SK-N-SH (cell line): ENCODE measurements at regions not wholly inside any gene's neighbourhood (a gene's known extent, or its start where the extent isn't known, plus 50 kb on each side); places are given as distances from the start of the nearest gene placed in this dataset.

Source experiments
- CTCF ChIA-PET: fragments of 300-600, 350-600 bp; formaldehyde crosslinking; extraction: SDS; loops from one replicate; lab custom pipeline; 2021; lab: Yijun Ruan, JAX
- POLR2A ChIA-PET: fragments of 350-600 bp; sonication (Branson Sonifier 250); formaldehyde crosslinking; extraction: SDS; loops from one replicate; lab custom pipeline; 2020; ENCODE audit warnings: antibody characterized with exemption, inconsistent platforms; lab: Yijun Ruan, JAX
- DNase-seq: peaks from one replicate; pipeline ENCODE4 v3.0.0; 2012
- H2AFZ ChIP-seq: fragments of 200-600 bp; sonication (generic); 2 replicates; pipeline ENCODE4 v1.8.1; 2016; ENCODE audit warnings: antibody characterized with exemption, mild to moderate bottlenecking, low read depth
- H3F3A ChIP-seq: fragments of 200-600 bp; sonication (generic); replicated peaks from 2 replicates; pipeline ENCODE3; 2016; ENCODE audit warnings: antibody characterized with exemption, mild to moderate bottlenecking; ENCODE audit not compliant: insufficient read depth
- H3K27ac ChIP-seq, 2 experiments: fragments of 200-500 bp in 1 of 2; fragments of 200-600 bp in 1 of 2; sonication (Bioruptor generic) in 1 of 2; sonication (generic), shearing (Covaris generic) in 1 of 2; 2 replicates each; pipeline versions ENCODE4 v1.5.1 to v1.6.1; 2014 to 2016; ENCODE audit warnings: low read depth in 2 of 2, inconsistent platforms in 1 of 2, low read length in 1 of 2, mild to moderate bottlenecking in 1 of 2, mixed read lengths in 1 of 2
- H3K27me3 ChIP-seq: fragments of 200-600 bp; sonication (generic), shearing (Covaris generic); 2 replicates; pipeline ENCODE4 v1.6.1; 2016; ENCODE audit warnings: mixed run types; ENCODE audit not compliant: insufficient read depth
- H3K36me3 ChIP-seq, 2 experiments: fragments of 200-500 bp in 1 of 2; fragments of 200-600 bp in 1 of 2; sonication (Bioruptor generic) in 1 of 2; sonication (generic) in 1 of 2; replicated peaks in 1 of 2; 2 replicates each; pipeline versions ENCODE3 to v1.5.1; 2014 to 2016; ENCODE audit warnings: low read length in 1 of 2, mild to moderate bottlenecking in 1 of 2; ENCODE audit not compliant: insufficient read depth in 2 of 2, control insufficient read depth in 1 of 2
- H3K4me1 ChIP-seq, 2 experiments: fragments of 200-500 bp in 1 of 2; fragments of 200-600 bp in 1 of 2; sonication (Bioruptor generic) in 1 of 2; sonication (generic), shearing (Covaris generic) in 1 of 2; 2 replicates each; pipeline versions ENCODE4 v1.5.1 to v1.6.1; 2014 to 2016; ENCODE audit warnings: low read depth in 1 of 2, low read length in 1 of 2, mixed run types in 1 of 2; ENCODE audit not compliant: insufficient read depth in 2 of 2, control insufficient read depth in 1 of 2
- H3K4me2 ChIP-seq: fragments of 200-600 bp; sonication (generic), shearing (Covaris generic); 2 replicates; pipeline ENCODE4 v1.6.1; 2017; ENCODE audit warnings: mixed run types
- H3K4me3 ChIP-seq, 2 experiments: fragments of 200-500 bp in 1 of 2; fragments of 200-600 bp in 1 of 2; sonication (Bioruptor generic) in 1 of 2; sonication (generic), shearing (Covaris generic) in 1 of 2; 2 replicates each; pipeline versions ENCODE4 v1.5.1 to v1.8.1; 2014 to 2016; ENCODE audit warnings: low read depth in 2 of 2, inconsistent platforms in 1 of 2, low read length in 1 of 2, mild to moderate bottlenecking in 1 of 2, mixed read lengths in 1 of 2, moderate library complexity in 1 of 2
- H3K79me2 ChIP-seq: fragments of 200-600 bp; sonication (generic); 2 replicates; pipeline ENCODE4 v1.8.1; 2017; ENCODE audit warnings: mild to moderate bottlenecking; ENCODE audit not compliant: insufficient read depth
- H3K9ac ChIP-seq: fragments of 200-600 bp; sonication (generic); 2 replicates; pipeline ENCODE4 v1.6.1; 2017; ENCODE audit warnings: mixed run types
- H3K9me2 ChIP-seq: fragments of 200-600 bp; sonication (generic); 2 replicates; pipeline ENCODE4 v1.6.1; 2017; ENCODE audit warnings: mixed run types
- H3K9me3 ChIP-seq: fragments of 200-600 bp; sonication (generic); 2 replicates; pipeline ENCODE4 v1.6.1; 2017; ENCODE audit warnings: mixed run types, mild to moderate bottlenecking, moderate library complexity
- H4K20me1 ChIP-seq: fragments of 200-600 bp; sonication (generic); 2 replicates; pipeline ENCODE4 v1.6.1; 2017; ENCODE audit warnings: mild to moderate bottlenecking, mixed run types; ENCODE audit not compliant: insufficient read depth
- ELF1 ChIP-seq: IDR thresholded peaks from 2 replicates; pipeline ENCODE4 v1.4.0; 2012
- EP300 ChIP-seq, 2 experiments: IDR thresholded peaks; 2 replicates each; pipeline versions ENCODE4 v1.4.0 to v1.6.1; 2012; ENCODE audit warnings: borderline replicate concordance in 1 of 2, low read depth in 1 of 2, low read length in 1 of 2
- FOSL2 ChIP-seq: IDR thresholded peaks from 2 replicates; pipeline ENCODE4 v1.4.0; 2012; ENCODE audit warnings: low read depth, mild to moderate bottlenecking, moderate library complexity, borderline replicate concordance
- FOXJ3 ChIP-seq: sonication (generic); formaldehyde crosslinking; IDR thresholded peaks from 2 replicates; pipeline ENCODE4 v1.5.1; 2020; ENCODE audit warnings: mild to moderate bottlenecking, missing genetic modification reagents
- FOXM1 ChIP-seq: IDR thresholded peaks from 2 replicates; pipeline ENCODE4 v1.4.0; 2012; ENCODE audit warnings: low read depth, mild to moderate bottlenecking
- GABPA ChIP-seq: IDR thresholded peaks from 2 replicates; pipeline ENCODE4 v1.4.0; 2012; ENCODE audit warnings: low read depth, mild to moderate bottlenecking
- GATA2 ChIP-seq: sonication (generic); formaldehyde crosslinking; IDR thresholded peaks from 2 replicates; pipeline ENCODE4 v1.5.0; 2020; ENCODE audit warnings: mild to moderate bottlenecking, missing genetic modification reagents
- MXI1 ChIP-seq: IDR thresholded peaks from 2 replicates; pipeline ENCODE4 v1.6.1; 2012; ENCODE audit warnings: mild to moderate bottlenecking, low read depth, low read length, improper control_type of control experiment
- NFIC ChIP-seq: IDR thresholded peaks from 2 replicates; pipeline ENCODE4 v1.4.0; 2012; ENCODE audit warnings: borderline replicate concordance
- NRF1 ChIP-seq: IDR thresholded peaks from 2 replicates; pipeline ENCODE4 v1.6.1; 2012; ENCODE audit warnings: low read depth, mild to moderate bottlenecking, low read length
- POLR2AphosphoS5 ChIP-seq: IDR thresholded peaks from 2 replicates; pipeline ENCODE4 v1.6.1; 2012; ENCODE audit warnings: low read depth, low read length
- RAD21 ChIP-seq: IDR thresholded peaks from 2 replicates; pipeline ENCODE4 v1.6.1; 2012; ENCODE audit warnings: mild to moderate bottlenecking, low read length
- RCOR1 ChIP-seq: fragments of 150-350 bp; IDR thresholded peaks from 2 replicates; pipeline ENCODE4 v1.6.1; 2017; ENCODE audit warnings: antibody characterized with exemption, low read length
- SIN3A ChIP-seq: IDR thresholded peaks from 2 replicates; pipeline ENCODE4 v1.6.1; 2012; ENCODE audit warnings: low read depth, mild to moderate bottlenecking, low read length, moderate library complexity, borderline replicate concordance
- TEAD4 ChIP-seq: IDR thresholded peaks from 2 replicates; pipeline ENCODE4 v1.4.0; 2012; ENCODE audit warnings: mild to moderate bottlenecking, borderline replicate concordance; ENCODE audit not compliant: insufficient read depth
- YY1 ChIP-seq: IDR thresholded peaks from 2 replicates; pipeline ENCODE4 v1.4.0; 2012; ENCODE audit warnings: low read depth, mild to moderate bottlenecking
- WGBS: methylation state at CpG from one replicate; pipeline ENCODE4 v1.1.6; 2017; ENCODE audit warnings: low lambda C conversion rate; 5-methylcytosine and 5-hydroxymethylcytosine counted together
- TF ChIP-seq, protein P1 (sequence below): IDR thresholded peaks from 2 replicates; pipeline ENCODE4 v1.4.0; 2012; ENCODE audit warnings: low read depth
- TF ChIP-seq, protein P2 (sequence below): IDR thresholded peaks from 2 replicates; pipeline ENCODE4; 2012
- TF ChIP-seq, protein P3 (sequence below): IDR thresholded peaks from 2 replicates; pipeline ENCODE4 v1.4.0; 2012; ENCODE audit warnings: low read depth, borderline replicate concordance

DNA sequence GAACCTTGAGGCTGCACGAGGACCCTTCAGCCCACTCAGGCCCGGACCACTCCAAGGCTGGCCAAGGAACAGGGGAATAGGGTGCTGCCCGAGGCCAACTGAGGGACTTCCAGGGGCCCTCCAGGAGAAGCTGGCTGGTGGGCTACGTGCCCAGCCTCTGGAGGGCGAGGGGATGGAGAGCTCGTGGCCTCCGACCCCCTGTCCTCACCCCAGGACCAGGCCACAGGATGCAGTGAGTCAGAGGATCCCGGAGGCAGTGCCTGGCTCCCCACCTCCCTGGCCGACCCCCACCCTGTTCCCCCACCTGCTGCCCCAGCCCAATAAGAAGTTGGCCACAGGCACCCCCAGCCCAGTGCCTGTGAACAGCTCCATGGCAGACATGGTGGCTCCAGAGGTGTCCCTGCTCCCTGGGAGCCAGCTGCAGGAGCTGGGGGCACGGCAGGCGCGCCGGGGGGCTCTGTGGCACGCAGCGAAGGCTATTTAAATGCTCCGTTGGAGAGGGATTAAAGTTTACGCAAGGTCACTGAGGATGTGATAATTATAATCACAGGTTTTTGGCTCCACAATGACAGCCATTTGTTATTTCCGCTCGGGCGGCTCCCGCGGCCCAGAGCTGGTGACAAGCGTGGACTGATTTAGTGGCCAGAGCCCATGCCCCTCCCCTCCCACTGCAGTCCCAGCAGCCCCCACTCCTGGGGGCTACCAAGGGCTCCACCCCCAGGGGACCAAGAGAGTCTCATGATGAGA, 95.7 kb upstream of the NKX1-1 start:
- no peaks in the 10 kb centered on the region for H3K79me2 ChIP-seq
- ChIA-PET CTCF (interaction anchor here (0.7 kb wide), 1 partner anchor 127 kb away, joined by 3 read pairs; no protein-coding TSS in a partner anchor), POLR2A (no interaction called here)
- H3F3A ChIP-seq = no peaks in the 10 kb centered on the region
- DNase-seq = no peak
- H3K4me3 ChIP-seq = no peak overlapping the region
- H3K4me1 ChIP-seq = no peaks in the 10 kb centered on the region
- no peak overlapping the region for H2AFZ ChIP-seq
- H3K36me3 ChIP-seq = no peaks in the 10 kb centered on the region
- H3K27me3 ChIP-seq = peaks cover 32% of the 10 kb centered on the region
- H3K27ac ChIP-seq = no peak overlapping the region
- no peaks in the 10 kb centered on the region for H4K20me1 ChIP-seq
- H3K4me2 ChIP-seq = no peak overlapping the region
- no peaks in the 10 kb centered on the region for H3K9me3 ChIP-seq
- TF ChIP-seq MXI1 (no peak), GATA2 (CRISPR knock-in tag) (no peak), YY1 (no peak), POLR2AphosphoS5 (no peak), SIN3A (no peak), RCOR1 (no peak), FOXJ3 (CRISPR knock-in tag) (no peak), GABPA (no peak), NRF1 (no peak), FOSL2 (no peak), FOXM1 (no peak), TEAD4 (no peak), RAD21 (no peak), ELF1 (no peak)
- TF ChIP-seq, protein P1, sequence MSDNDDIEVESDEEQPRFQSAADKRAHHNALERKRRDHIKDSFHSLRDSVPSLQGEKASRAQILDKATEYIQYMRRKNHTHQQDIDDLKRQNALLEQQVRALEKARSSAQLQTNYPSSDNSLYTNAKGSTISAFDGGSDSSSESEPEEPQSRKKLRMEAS = no peak
- TF ChIP-seq, protein P2, sequence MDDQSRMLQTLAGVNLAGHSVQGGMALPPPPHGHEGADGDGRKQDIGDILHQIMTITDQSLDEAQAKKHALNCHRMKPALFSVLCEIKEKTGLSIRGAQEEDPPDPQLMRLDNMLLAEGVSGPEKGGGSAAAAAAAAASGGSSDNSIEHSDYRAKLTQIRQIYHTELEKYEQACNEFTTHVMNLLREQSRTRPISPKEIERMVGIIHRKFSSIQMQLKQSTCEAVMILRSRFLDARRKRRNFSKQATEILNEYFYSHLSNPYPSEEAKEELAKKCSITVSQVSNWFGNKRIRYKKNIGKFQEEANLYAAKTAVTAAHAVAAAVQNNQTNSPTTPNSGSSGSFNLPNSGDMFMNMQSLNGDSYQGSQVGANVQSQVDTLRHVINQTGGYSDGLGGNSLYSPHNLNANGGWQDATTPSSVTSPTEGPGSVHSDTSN = no peak
- H3K9me2 ChIP-seq = no peaks in the 10 kb centered on the region
- WGBS = 56% methylated on average over 13 of the region's 23 CpGs
- H3K9ac ChIP-seq = no peak overlapping the region

DNA sequence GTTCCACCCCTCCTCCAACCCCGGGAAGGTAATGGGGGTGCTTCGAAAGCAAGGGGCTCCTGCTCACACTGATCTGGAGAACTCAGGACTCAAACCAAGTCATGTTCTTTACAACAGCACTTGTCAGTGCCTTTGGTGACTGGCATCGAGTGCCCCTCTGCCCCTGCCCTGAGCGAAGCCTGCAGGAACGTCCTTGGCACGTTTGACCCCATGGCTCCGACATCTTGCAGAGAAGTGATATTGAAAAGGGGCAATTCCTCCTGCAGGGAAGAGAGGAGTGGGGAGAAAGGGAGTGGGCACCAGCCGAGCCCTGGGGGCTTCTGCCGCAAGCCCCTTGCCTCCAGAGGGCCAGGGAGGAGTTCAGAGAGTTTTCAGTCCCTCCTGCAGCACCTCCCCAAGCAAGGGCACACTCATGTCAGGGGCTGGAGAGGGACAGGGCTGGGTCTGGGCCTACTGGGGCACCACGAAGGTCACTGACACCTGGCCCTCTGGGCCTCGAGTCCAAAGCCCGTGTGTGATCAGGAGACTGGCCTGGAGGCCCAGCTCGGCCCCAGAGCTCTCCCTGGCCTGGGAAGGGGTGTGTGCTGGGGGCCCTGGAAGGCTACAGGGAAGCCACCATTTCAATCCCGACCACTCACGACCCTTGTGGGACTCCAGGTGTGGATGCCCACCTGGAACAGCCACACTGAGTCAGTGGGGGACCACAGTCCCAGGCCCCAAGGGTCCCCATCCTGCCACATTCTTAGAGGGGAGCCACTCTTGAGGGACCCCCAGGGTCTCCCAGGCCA, 94.9 kb upstream of the NKX1-1 start:
- Histone ChIP-seq H3K27me3 (peaks cover 32% of the 10 kb centered on the region), H3F3A (no peaks in the 10 kb centered on the region), H3K27ac (no peak overlapping the region), H3K9ac (no peak overlapping the region), H3K4me2 (no peak overlapping the region), H3K4me3 (no peak overlapping the region), H4K20me1 (no peaks in the 10 kb centered on the region), H3K79me2 (no peaks in the 10 kb centered on the region), H3K9me3 (no peaks in the 10 kb centered on the region), H3K36me3 (no peaks in the 10 kb centered on the region), H2AFZ (no peak overlapping the region), H3K9me2 (no peaks in the 10 kb centered on the region), H3K4me1 (no peaks in the 10 kb centered on the region)
- CTCF ChIA-PET = interaction anchor here (2.0 kb wide), 1 partner anchor 12 kb away, joined by 12 read pairs; no protein-coding TSS in a partner anchor
- POLR2A ChIA-PET = no interaction called here
- no peak for DNase-seq
- WGBS = 19% methylated on average over 6 of the region's 15 CpGs
- TF ChIP-seq, protein P1 = no peak
- TF ChIP-seq EP300 (IDR thresholded peaks at IDR 0.05; ENCODE audit: borderline replicate concordance in 1 of 2, low read depth in 1 of 2, low read length in 1 of 2) = no peak
- TF ChIP-seq YY1 = no peak
- no peak for TF ChIP-seq FOXJ3 (CRISPR knock-in tag)
- no peak for TF ChIP-seq TEAD4
- TF ChIP-seq NRF1 = no peak
- no peak for TF ChIP-seq NFIC
- TF ChIP-seq, protein P3, sequence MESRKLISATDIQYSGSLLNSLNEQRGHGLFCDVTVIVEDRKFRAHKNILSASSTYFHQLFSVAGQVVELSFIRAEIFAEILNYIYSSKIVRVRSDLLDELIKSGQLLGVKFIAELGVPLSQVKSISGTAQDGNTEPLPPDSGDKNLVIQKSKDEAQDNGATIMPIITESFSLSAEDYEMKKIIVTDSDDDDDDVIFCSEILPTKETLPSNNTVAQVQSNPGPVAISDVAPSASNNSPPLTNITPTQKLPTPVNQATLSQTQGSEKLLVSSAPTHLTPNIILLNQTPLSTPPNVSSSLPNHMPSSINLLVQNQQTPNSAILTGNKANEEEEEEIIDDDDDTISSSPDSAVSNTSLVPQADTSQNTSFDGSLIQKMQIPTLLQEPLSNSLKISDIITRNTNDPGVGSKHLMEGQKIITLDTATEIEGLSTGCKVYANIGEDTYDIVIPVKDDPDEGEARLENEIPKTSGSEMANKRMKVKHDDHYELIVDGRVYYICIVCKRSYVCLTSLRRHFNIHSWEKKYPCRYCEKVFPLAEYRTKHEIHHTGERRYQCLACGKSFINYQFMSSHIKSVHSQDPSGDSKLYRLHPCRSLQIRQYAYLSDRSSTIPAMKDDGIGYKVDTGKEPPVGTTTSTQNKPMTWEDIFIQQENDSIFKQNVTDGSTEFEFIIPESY = no peak
- no peak for TF ChIP-seq GATA2 (CRISPR knock-in tag)
- TF ChIP-seq MXI1 = no peak
- TF ChIP-seq FOSL2 = no peak
- TF ChIP-seq, protein P2 = no peak
